Caco-2 (cell line): ENCODE measurements at regions not wholly inside any gene's neighbourhood (a gene's known extent, or its start where the extent isn't known, plus 50 kb on each side); places are given as distances from the start of the nearest gene placed in this dataset.

Source experiments
- BruUV-seq: library from RNA; stranded (reverse); fragments of 400-500 nt; replicated peaks from 2 replicates; lab custom pipeline; 2021; lab: Mats Ljungman, UMichigan
- CTCF ChIA-PET: fragments of 300-600 bp; sonication (Branson Sonifier 250); formaldehyde crosslinking; loops from one replicate; lab custom pipeline; 2022; ENCODE audit warnings: antibody characterized with exemption; lab: Charles Lee
- POLR2A ChIA-PET: fragments of 300-600 bp; sonication (Branson Sonifier 250); formaldehyde crosslinking; loops from one replicate; lab custom pipeline; 2022; ENCODE audit warnings: antibody characterized with exemption; lab: Charles Lee
- DNase-seq, 2 experiments: peaks; one replicate each; pipeline versions ENCODE4 v3.0.0 to v3.0.0-alpha.2; 2020 to 2022
- H3K27me3 ChIP-seq: replicated peaks from 2 replicates; pipeline ENCODE4 v1.6.0; 2011; ENCODE audit warnings: low read length; ENCODE audit not compliant: control insufficient read depth, insufficient read depth
- H3K36me3 ChIP-seq: 2 replicates; pipeline ENCODE4 v1.5.1; 2011; ENCODE audit warnings: low read length; ENCODE audit not compliant: control insufficient read depth, insufficient read depth
- H3K4me1 ChIP-seq: fragments of 250-450 bp; sonication (Bioruptor Pico); 2 replicates; pipeline ENCODE4 v1.5.1; 2020; ENCODE audit warnings: mild to moderate bottlenecking
- H3K4me3 ChIP-seq: 2 replicates; pipeline ENCODE4 v1.5.1; 2011; ENCODE audit warnings: low read depth, mild to moderate bottlenecking, control low read depth, low read length
- H3K9me3 ChIP-seq: fragments of 250-450 bp; sonication (Bioruptor Pico); 2 replicates; pipeline ENCODE4 v1.5.1; 2020; ENCODE audit warnings: mild to moderate bottlenecking, moderate library complexity
- H3K27ac Mint-ChIP-seq: one replicate; pipeline ENCODE4 v1.8.0; 2022; ENCODE audit warnings: mixed read lengths; ENCODE audit not compliant: unreplicated experiment
- H3K27me3 Mint-ChIP-seq: one replicate; pipeline ENCODE4 v1.8.0; 2022; ENCODE audit warnings: mixed read lengths; ENCODE audit not compliant: insufficient read depth, unreplicated experiment
- H3K36me3 Mint-ChIP-seq: one replicate; pipeline ENCODE4 v1.8.0; 2022; ENCODE audit warnings: mild to moderate bottlenecking, mixed read lengths; ENCODE audit not compliant: insufficient read depth, unreplicated experiment
- H3K4me1 Mint-ChIP-seq: one replicate; pipeline ENCODE4 v1.8.0; 2022; ENCODE audit warnings: low read depth, mixed read lengths; ENCODE audit not compliant: unreplicated experiment
- H3K4me3 Mint-ChIP-seq: one replicate; pipeline ENCODE4 v1.8.0; 2022; ENCODE audit warnings: mild to moderate bottlenecking, moderate library complexity, mixed read lengths; ENCODE audit not compliant: unreplicated experiment
- H3K9me3 Mint-ChIP-seq: one replicate; pipeline ENCODE4 v1.8.0; 2022; ENCODE audit warnings: mixed read lengths; ENCODE audit not compliant: unreplicated experiment
- CTCF ChIP-seq, 2 experiments: fragments of 200-600 bp in 1 of 2; IDR thresholded peaks; 1 replicate in 1 of 2; 2 replicates in 1 of 2; pipeline versions ENCODE4 v1.5.1 to v1.8.0; 2011 to 2022; ENCODE audit warnings: antibody characterized with exemption in 1 of 2, control low read depth in 1 of 2, inconsistent platforms in 1 of 2, low read depth in 1 of 2, low read length in 1 of 2, mild to moderate bottlenecking in 1 of 2, moderate library complexity in 1 of 2; ENCODE audit not compliant: insufficient read depth in 1 of 2, severe bottlenecking in 1 of 2, unreplicated experiment in 1 of 2
- intact Hi-C: fragments of 100-400 bp; cut with micrococcal nuclease; formaldehyde crosslinking; loops from one replicate; pipeline ENCODE4 v1.10.0; 2022; ENCODE audit not compliant: unreplicated experiment

- no peaks in the 10 kb centered on the region for H3K27me3 ChIP-seq
- Mint-ChIP-seq H3K36me3 (no peaks in the 10 kb centered on the region), H3K9me3 (peaks cover 6% of the 10 kb centered on the region), H3K27ac (no peak overlapping the region), H3K27me3 (no peaks in the 10 kb centered on the region), H3K4me3 (no peak overlapping the region), H3K4me1 (peaks cover 9% of the 10 kb centered on the region)
- no peak overlapping the region for H3K4me3 ChIP-seq
- no TSS peak for BruUV-seq
- intact Hi-C loops: no loop called here
- no peaks in the 10 kb centered on the region for H3K36me3 ChIP-seq
- POLR2A ChIA-PET: no interaction called here
- DNase-seq: no peak
- H3K4me1 ChIP-seq: peaks cover 12% of the 10 kb centered on the region; the same call in 1 of the 2 replicates
- no peak for TF ChIP-seq CTCF (IDR thresholded peaks at IDR 0.05; ENCODE audit: insufficient read depth in 1 of 2, low read depth in 1 of 2, low read length in 1 of 2, severe bottlenecking in 1 of 2, unreplicated experiment in 1 of 2)
- no peaks in the 10 kb centered on the region for H3K9me3 ChIP-seq
- CTCF ChIA-PET: no interaction called here
Measured at GRCh38 chr20:50313522-50313820, 122.8 kb downstream of the CEBPB start.

- POLR2A ChIA-PET: no interaction called here
- H3K4me1 Mint-ChIP-seq: peaks cover 9% of the 10 kb centered on the region
- BruUV-seq: no TSS peak
Measured at GRCh38 chr20:50313827-50314677, 123.4 kb downstream of the CEBPB start.

GRCh38 chr20:50314678-50315335, 124.2 kb downstream of the CEBPB start:
- no peak for TF ChIP-seq CTCF (IDR thresholded peaks at IDR 0.05; ENCODE audit: insufficient read depth in 1 of 2, low read depth in 1 of 2, low read length in 1 of 2, severe bottlenecking in 1 of 2, unreplicated experiment in 1 of 2)
- peaks cover 6% of the 10 kb centered on the region for H3K9me3 Mint-ChIP-seq
- DNase-seq: no peak
- Histone ChIP-seq H3K36me3 (no peaks in the 10 kb centered on the region), H3K4me1 (peaks cover 12% of the 10 kb centered on the region; the same call in 1 of the 2 replicates), H3K4me3 (no peak overlapping the region), H3K27me3 (no peaks in the 10 kb centered on the region), H3K9me3 (no peaks in the 10 kb centered on the region)
- intact Hi-C loops: no loop called here
- ChIA-PET POLR2A (no interaction called here), CTCF (no interaction called here)
- H3K27ac Mint-ChIP-seq: no peak overlapping the region
- H3K36me3 Mint-ChIP-seq: no peaks in the 10 kb centered on the region
- H3K27me3 Mint-ChIP-seq: no peaks in the 10 kb centered on the region
- BruUV-seq: no TSS peak
- H3K4me3 Mint-ChIP-seq: no peak overlapping the region
- H3K4me1 Mint-ChIP-seq: peaks cover 9% of the 10 kb centered on the region

More at GRCh38 chr20:50313827-50314677, 123.4 kb downstream of the CEBPB start:
- intact Hi-C loops: no loop called here
- Mint-ChIP-seq H3K36me3 (no peaks in the 10 kb centered on the region), H3K27ac (no peak overlapping the region), H3K27me3 (no peaks in the 10 kb centered on the region), H3K9me3 (peaks cover 6% of the 10 kb centered on the region), H3K4me3 (no peak overlapping the region)
- TF ChIP-seq CTCF (IDR thresholded peaks at IDR 0.05; ENCODE audit: insufficient read depth in 1 of 2, low read depth in 1 of 2, low read length in 1 of 2, severe bottlenecking in 1 of 2, unreplicated experiment in 1 of 2): no peak
- peaks cover 12% of the 10 kb centered on the region; the same call in 1 of the 2 replicates for H3K4me1 ChIP-seq
- H3K27me3 ChIP-seq: no peaks in the 10 kb centered on the region
- no peaks in the 10 kb centered on the region for H3K36me3 ChIP-seq
- H3K9me3 ChIP-seq: no peaks in the 10 kb centered on the region
- H3K4me3 ChIP-seq: no peak overlapping the region
- DNase-seq: no peak
- CTCF ChIA-PET: no interaction called here
